CD4-positive, alpha-beta T cell treated with Interleukin-2 at 100 ng/mL for 4 hours (primary cell): ENCODE measurements at regions not wholly inside any gene's neighbourhood (a gene's known extent, or its start where the extent isn't known, plus 50 kb on each side); places are given as distances from the start of the nearest gene placed in this dataset.
"Not testable (repeated sequence)": the region's sequence is repeated elsewhere in the genome, so short reads cannot be mapped to it uniquely, and the experiment has no call there.

Experiments used
- DNase-seq: peaks from one replicate; pipeline ENCODE4 v3.0.0-alpha.2; 2020; ENCODE audit warnings: low spot score

DNA sequence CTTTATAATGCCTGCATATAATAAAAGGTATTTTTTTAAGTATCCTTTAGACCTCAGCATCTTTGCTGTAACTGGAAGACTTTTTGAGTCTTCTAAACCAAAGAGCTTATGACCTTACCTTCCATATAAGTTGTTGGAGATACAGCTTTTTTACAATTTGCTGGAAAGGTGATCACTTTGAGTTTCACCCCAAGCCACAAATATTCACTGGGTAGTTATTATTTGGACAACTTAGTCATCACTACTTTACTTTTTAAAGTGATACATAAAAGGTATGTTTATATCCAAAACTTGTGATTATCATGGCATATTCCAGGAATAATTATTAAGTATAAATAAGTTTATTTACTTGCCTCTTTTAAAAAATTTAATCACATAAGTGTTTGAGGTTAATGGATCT, 246.7 kb upstream of the NRIP1 start:
- DNase-seq, result no peak

DNA sequence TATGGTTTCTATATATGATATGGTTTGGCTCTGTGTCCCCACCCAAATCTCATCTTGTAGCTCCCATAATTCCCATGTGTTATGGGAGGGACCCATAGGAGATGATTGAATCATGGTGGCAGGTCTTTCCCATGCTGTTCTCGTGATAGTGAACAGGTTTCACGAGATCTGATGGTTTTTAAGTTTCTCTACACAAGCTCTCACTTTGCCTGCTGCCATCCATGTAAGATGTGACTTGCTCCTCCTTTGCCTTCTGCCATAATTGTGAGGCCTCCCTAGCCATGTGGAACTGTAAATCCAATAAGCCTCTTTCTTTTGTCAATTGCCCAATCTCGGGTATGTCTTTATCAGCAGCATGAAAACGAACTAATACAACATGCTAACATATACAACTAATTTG, 252.2 kb upstream of the NRIP1 start:
- DNase-seq, result not testable (repeated sequence)

- no peak for DNase-seq
Observed at GRCh38 chr21:15319727-15320126, 254.9 kb upstream of the NRIP1 start.

GRCh38 chr21:15324542-15324941, 259.7 kb upstream of the NRIP1 start:
- DNase-seq, result no peak

- no peak for DNase-seq
Observed at GRCh38 chr21:15326032-15326867, 261.4 kb upstream of the NRIP1 start.

DNA sequence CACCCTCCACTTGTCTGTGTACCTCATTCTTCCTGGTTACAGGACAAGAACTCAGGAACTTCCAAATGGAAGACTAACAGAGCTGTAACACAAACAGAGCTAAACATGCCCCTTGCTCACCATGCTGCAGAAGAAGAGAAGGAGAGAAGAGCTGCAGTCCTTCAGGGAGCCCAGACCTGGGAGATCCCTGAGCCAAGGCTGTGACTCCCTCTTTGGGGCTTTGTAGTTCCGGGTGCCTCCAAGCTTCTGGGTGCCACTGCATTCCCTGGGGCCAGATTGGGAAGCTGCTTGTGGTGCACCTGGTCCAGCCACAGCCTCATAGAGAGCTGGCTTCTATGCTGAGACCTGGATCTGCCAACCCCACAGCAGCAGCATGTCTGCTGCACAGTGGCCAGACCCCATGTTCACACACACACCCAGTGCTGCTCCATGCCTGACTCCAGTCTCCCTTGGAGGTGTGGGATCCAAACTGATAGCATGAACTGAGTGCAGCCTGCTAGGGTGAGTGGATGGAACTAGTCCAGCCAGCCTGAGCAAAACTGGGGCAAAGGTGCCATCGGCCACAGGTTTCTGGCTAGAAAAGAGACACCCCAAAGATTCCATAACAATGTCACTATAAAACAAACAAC, 263.0 kb upstream of the NRIP1 start:
- DNase-seq, result no peak

- no peak for DNase-seq
Observed at GRCh38 chr21:15329191-15329590, 264.4 kb upstream of the NRIP1 start.

- no peak for DNase-seq
Observed at GRCh38 chr21:15330872-15331271, 266.1 kb upstream of the NRIP1 start.

GRCh38 chr21:15332572-15332971, 267.8 kb upstream of the NRIP1 start:
- DNase-seq, result no peak

- no peak for DNase-seq
Observed at GRCh38 chr21:15333136-15333710, 268.4 kb upstream of the NRIP1 start.

DNA sequence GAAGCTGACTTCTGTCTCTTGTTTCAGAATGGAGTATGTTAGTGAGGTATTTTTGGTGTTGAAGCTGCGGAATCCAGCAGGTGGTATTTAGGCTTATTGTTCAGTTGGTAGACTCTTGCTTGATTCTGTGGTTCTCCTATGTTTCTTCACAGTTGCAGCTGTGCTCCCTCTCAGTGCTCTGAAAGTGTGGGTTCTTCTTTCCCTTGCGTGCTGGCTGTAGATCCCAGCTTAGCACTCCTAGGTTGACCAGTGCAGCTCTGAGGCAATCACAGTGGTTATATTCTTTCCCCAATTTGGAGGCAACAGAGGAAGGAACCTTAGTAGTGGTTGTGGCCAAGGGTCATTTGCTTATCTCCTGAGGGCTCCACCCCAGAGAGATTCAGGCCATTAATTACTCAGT, 269.2 kb upstream of the NRIP1 start:
- DNase-seq, result no peak

DNA sequence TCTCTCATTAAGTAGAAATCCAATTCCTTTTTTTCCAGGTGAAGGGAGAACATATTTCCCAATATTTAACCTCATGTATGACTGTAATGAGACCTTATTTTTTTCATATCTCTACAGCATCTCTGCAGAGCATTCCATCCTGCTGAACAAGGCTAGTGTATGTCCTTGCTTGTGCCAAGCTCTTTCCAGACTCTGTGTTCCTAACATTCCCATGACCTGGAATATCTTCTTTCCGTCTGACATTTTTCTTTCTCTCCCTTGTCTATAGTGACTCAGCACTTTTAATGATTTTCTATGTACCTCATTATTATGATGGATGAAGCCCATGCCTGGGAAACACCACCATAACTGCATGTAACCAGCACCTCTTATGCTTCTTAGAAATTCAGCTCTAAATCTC, 278.3 kb upstream of the NRIP1 start:
- DNase-seq, result no peak

GRCh38 chr21:15352009-15352408, 287.2 kb upstream of the NRIP1 start:
- DNase-seq, result no peak

GRCh38 chr21:15353546-15353945, 288.7 kb upstream of the NRIP1 start:
- DNase-seq, result no peak

DNA sequence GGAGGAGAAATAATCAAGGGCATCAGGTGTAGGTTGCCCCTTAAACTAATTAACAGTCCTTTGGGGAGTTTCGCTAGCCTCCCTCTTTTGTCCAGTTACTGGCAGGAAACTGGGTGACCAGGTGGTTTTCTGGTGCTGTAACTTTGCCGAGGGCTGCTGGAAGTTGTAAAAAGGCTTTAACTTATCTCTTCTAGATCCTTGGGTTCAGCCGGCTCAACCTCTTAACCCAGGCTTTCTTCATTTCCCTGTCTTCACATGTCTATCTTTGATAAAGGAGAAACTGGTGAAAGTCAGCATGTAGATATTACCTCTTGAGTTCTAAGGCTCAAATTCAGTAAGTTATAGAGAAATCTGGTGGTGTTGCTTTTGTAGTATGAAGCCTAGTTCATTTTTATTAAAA, 289.7 kb upstream of the NRIP1 start:
- no peak for DNase-seq

- DNase-seq, result no peak
Observed at GRCh38 chr21:15355066-15355465, 290.3 kb upstream of the NRIP1 start.

DNA sequence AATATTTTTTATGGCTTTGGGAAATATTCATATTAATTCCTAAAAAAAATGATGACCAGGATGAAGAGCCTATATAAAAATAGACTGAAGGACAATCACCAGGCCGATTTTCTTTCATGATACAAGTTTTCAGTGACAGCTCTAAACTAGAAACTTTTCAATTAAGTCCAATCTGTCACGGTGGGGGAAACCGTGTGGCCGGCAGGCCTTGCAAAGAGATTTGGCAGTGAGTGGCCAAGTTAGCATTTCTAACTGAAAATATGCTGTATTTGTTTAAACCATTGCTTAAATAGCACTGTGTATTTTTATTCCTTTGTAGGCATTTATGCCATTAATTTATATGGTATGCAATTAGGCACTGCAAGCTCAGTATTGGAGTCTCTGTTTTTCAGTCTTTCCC, 294.5 kb upstream of the NRIP1 start:
- no peak for DNase-seq

GRCh38 chr21:15362458-15362857, 297.7 kb upstream of the NRIP1 start:
- no peak for DNase-seq

DNA sequence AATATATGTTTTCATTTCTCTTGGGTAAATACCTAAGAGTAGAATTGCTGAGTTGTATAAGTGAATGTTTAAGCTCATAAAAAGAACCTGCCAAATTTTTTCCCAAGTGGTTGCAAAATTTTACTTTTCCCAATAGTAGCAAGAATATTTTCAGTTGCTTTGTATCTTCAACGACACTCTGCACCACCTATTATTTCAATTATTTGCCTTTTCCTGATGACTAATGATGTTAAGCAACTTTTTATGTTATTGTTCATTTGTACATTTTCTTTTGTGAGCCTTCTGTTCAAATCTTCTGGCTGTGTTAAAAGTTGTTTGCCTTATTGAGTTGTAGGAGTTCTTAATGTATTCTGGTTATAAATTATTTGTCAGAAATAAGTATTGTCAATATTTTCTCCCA, 299.1 kb upstream of the NRIP1 start:
- no peak for DNase-seq

DNA sequence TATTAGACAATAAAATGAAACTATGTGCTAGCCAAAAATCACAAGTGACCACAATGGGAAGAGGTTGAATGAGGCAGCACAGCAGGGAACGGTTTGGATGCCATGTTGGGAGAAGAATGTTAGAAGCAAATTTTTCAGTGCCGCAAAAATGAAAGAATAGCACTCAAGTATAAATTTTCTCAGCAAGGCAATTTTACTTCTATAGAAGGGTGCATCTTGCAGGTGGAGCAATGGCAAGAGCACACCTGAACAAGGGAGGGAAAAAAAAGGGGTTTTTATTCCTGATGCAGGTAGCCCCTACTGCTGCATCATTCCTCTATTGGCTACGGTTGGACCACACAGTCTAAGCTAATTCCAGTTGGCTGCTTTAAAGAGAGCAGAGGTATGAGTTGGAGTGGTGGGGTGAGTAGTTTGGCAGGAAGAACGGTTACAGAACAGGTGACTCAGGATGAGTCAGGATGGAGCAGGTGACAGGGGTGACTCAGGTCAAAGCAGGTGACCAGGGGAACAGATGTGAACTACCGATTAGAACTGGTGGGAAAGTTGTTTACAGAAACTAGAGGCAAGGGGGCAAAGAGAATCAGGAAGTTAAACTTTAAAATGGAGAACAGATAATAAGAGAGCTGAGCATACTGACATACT, 301.1 kb upstream of the NRIP1 start:
- DNase-seq, result no peak

GRCh38 chr21:15366555-15366954, 301.8 kb upstream of the NRIP1 start:
- no peak for DNase-seq

- DNase-seq, result no peak
Observed at GRCh38 chr21:15367061-15367626, 302.3 kb upstream of the NRIP1 start.
